ENCODE measurements at regions not wholly inside any gene's neighbourhood (a gene's known extent, or its start where the extent isn't known, plus 50 kb on each side); places are given as distances from the start of the nearest gene placed in this dataset.

GRCh38 chr15:96756656-96757055 is 426.2 kb downstream of the NR2F2 start:
- intact Hi-C loops (cut with DNase I), result no loop called here
- DNase-seq, result no peak

- intact Hi-C loops (cut with DNase I), result no loop called here
- DNase-seq, result no peak
These were observed 432.1 kb downstream of the NR2F2 start for GRCh38 chr15:96762566-96762965.

DNA sequence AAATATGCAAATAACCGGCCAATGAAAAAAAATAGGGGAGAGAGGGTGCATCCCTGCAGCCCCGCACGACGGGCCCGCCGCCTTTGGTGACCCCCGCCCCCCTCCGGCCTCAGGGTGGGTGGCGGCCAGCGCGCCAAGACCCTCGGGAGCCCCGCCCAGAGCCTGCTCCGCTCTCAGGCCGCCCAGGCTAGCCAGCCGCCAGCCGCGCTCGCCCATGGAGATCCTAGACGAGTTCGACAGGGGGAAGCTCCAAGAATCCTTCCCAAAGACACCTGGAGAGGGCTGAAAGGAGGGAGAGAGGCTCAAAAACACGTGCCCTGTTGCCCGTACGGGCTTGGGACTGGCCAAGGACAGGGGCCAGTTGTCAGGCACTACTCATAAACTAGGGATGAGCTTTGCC is 434.0 kb downstream of the NR2F2 start:
- intact Hi-C loops (cut with DNase I), result no loop called here
- no peak for DNase-seq

- no peak for DNase-seq
These were observed 434.4 kb downstream of the NR2F2 start for GRCh38 chr15:96764946-96765345.

DNA sequence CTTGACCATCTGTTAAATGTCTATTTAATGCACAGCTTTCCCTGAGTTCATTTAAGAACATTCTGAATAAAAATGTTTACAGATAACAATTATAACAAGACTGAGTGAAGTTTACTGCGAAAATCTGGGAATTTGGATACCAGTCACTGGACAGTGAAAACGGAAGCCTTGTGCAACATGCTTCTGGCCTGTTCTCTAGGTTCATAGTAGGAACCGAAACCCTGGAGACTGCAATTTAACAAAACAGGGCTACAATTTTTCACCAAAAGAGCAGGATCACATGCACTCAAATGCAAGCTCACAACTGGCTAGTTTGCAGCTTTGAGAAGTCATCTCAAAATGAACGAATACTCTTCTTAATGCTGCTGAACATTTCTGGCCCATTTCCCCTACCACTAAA is 435.9 kb downstream of the NR2F2 start:
- DNase-seq, result peak in 2 of 42 donors; percentile 3 to 4
- intact Hi-C loops (cut with DNase I), result no loop called here

More at GRCh38 chr15:96764946-96765345, 434.4 kb downstream of the NR2F2 start:
- intact Hi-C loops (cut with DNase I), result no loop called here

GRCh38 chr15:96767703-96768434 is 437.4 kb downstream of the NR2F2 start:
- intact Hi-C loops (cut with DNase I), result no loop called here
- DNase-seq, result no peak

GRCh38 chr15:96768435-96768789 is 437.9 kb downstream of the NR2F2 start:
- intact Hi-C loops (cut with DNase I), result no loop called here
- no peak for DNase-seq

DNA sequence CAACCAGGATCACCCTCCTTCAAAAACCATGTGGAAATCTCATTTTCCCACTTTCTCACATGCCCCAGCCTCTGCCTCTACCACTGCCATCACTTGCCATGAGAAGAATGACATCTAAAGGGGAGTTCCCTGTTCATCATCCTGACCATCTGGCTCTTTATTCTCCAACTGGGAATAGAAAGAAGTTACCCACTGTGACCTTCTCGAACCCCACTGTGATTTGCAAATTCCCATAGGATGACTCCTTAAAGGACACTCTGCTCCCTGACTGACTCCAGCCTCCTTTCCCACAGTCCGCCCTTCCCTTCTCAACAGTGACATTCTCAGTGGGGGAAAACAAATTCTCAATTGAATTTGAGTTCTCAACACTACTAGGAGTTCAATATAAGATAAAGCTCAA is 440.5 kb downstream of the NR2F2 start:
- DNase-seq, result no peak
- intact Hi-C loops (cut with DNase I), result no loop called here

- intact Hi-C loops (cut with DNase I), result no loop called here
- DNase-seq, result no peak
These were observed 443.7 kb downstream of the NR2F2 start for GRCh38 chr15:96774216-96774615.

DNA sequence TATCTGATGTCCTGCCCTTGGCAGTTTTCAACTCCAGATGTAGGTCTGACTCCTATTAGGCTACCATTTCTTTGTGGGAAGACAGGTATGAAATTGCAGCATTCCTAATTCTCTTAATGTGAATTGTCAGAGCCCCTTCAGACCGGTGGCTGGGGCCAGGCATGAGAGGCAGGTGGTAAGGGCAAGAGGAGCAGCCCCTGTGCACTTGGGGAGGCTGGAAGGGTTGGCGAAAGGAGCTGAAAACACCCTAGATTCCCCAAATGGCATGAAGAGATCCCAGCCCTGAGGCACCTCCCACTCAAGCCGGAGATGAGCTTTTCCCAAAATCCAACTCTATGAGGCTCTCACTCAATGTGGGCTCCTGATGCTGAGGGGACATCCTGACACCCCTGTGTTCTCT is 453.2 kb downstream of the NR2F2 start:
- intact Hi-C loops (cut with DNase I), result no loop called here
- DNase-seq, result no peak

DNA sequence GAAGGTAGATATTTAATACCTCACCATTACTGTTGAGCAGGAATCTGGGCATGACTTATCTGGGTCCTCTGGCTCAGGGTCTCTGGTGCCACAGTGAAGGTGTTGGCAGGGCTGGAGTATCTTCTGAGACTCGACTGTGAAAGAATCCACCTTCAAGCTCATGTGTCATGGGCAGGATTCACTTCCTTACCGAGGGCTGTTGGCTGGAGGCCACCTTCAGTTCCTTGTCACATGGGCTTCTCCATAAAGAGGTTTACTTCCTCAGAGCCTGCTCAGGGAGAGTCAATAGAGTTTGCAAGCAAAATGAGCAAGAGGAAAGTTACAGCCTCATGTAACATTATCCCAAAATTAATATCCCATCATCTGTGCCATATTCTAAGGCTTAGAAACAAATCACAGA is 459.5 kb downstream of the NR2F2 start:
- intact Hi-C loops (cut with DNase I), result no loop called here
- DNase-seq, result peak in 19 of 42 donors; percentile 4 to 44 (median 17)

GRCh38 chr15:96792216-96792615 is 461.7 kb downstream of the NR2F2 start:
- intact Hi-C loops (cut with DNase I), result no loop called here
- no peak for DNase-seq

DNA sequence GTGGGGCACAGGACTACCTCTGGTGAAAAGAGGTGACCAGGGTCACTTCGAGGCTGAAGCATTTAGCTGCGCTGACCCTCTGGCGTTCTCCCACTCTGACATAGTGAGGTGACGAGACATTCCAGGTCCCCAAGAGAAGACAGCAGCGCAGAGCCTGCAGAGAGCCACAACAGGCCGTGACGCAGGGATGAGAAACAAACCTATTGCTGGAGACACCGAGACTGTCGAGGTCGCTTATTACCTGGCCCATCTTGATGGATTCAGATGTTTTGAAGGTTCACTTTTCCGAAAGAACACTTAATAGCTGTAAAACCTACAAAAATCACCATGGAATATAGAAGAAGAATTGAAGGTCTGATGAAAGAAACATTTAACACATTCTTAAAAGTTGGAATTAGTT is 466.3 kb downstream of the NR2F2 start:
- intact Hi-C loops (cut with DNase I), result no loop called here
- no peak for DNase-seq

GRCh38 chr15:96801576-96802150 is 471.2 kb downstream of the NR2F2 start:
- intact Hi-C loops (cut with DNase I), result no loop called here
- DNase-seq, result no peak

GRCh38 chr15:96802611-96803255 is 472.2 kb downstream of the NR2F2 start:
- intact Hi-C loops (cut with DNase I), result no loop called here
- DNase-seq, result no peak

- intact Hi-C loops (cut with DNase I), result no loop called here
- no peak for DNase-seq
These were observed 474.3 kb downstream of the NR2F2 start for GRCh38 chr15:96804754-96805153.

DNA sequence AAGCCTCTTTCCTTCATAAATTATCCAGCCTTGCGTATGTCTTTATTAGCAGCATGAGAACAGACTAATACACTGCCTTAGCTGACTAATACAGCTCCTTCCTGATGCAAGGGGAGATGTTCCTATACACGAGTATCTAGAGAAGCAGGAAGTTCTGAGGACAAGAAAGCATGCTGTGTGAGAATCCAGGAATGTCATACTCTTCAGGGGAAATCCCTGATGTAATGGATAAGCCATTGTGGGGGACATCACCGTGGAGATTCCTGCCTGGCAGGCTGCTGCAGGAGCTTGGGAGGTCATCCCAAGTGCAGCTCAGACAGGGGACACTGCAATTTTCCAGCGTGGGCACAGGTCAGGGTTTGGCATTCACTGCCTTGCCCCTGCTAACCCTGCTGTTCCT is 476.9 kb downstream of the NR2F2 start:
- DNase-seq, result no peak
- intact Hi-C loops (cut with DNase I), result no loop called here

GRCh38 chr15:96817900-96818299 is 487.4 kb downstream of the NR2F2 start:
- DNase-seq, result no peak
- intact Hi-C loops (cut with DNase I), result no loop called here

DNA sequence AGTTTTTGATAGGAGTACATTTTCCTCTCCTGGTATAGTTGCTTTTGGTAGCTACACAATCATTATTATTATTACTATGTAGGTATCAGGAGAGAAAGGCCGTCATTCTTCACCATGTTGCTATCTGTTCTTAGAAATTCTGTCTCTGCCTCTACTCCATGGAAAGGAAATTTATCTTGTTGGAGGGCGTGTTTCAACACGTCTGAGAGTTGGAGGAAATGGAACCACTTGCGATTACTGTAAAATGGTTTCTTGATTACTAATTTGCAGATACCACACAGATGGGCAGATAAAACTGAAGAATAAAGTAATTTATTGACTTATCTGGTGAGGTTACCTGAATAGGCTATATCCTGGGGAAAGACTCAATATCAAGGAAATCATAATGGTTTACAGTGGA is 488.4 kb downstream of the NR2F2 start:
- intact Hi-C loops (cut with DNase I), result no loop called here
- no peak for DNase-seq

DNA sequence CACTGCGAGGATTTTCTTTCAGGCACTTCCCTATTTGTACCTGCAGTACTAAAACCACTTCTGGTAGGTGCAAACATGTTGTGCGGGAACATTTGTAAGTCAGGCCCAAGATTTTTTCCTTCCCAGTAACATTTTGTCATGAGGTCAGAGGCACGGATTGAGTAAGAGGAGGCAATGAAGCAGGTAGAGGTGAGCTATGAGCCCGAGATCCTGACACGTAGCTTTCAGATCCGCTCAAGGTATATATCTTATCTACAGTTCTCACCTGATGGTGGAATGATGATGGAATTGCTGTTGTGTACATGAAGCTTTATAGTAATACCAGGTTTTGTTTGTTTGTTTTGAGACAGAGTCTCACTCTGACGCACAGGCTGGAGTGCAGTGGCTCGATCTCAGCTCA is 497.5 kb downstream of the NR2F2 start:
- no peak for DNase-seq
- intact Hi-C loops (cut with DNase I), result no loop called here

Measured in head of caudate nucleus (tissue), 42 donors.